Mucosa of stomach (tissue), 1 donor: ENCODE measurements at regions not wholly inside any gene's neighbourhood (a gene's known extent, or its start where the extent isn't known, plus 50 kb on each side); places are given as distances from the start of the nearest gene placed in this dataset.

Source experiments
- H3K27me3 ChIP-seq: one replicate; pipeline ENCODE4 v1.7.0; 2013; ENCODE audit warnings: mild to moderate bottlenecking, low read length; ENCODE audit not compliant: control insufficient read depth, insufficient read depth
- H3K36me3 ChIP-seq: one replicate; pipeline ENCODE4 v1.7.0; 2013; ENCODE audit warnings: low read length; ENCODE audit not compliant: control insufficient read depth, insufficient read depth
- H3K4me1 ChIP-seq: one replicate; pipeline ENCODE4 v1.7.0; 2013; ENCODE audit warnings: mild to moderate bottlenecking, low read length; ENCODE audit not compliant: control insufficient read depth, insufficient read depth
- H3K4me3 ChIP-seq: one replicate; pipeline ENCODE4 v1.7.0; 2013; ENCODE audit warnings: low read length
- H3K9ac ChIP-seq: one replicate; pipeline ENCODE4 v1.7.0; 2013; ENCODE audit warnings: mild to moderate bottlenecking, low read length, moderate library complexity
- H3K9me3 ChIP-seq: one replicate; pipeline ENCODE4 v1.7.0; 2013; ENCODE audit warnings: mild to moderate bottlenecking, low read length, moderate library complexity; ENCODE audit not compliant: control insufficient read depth
- donor health status: Pancreatic carcinoma.

DNA sequence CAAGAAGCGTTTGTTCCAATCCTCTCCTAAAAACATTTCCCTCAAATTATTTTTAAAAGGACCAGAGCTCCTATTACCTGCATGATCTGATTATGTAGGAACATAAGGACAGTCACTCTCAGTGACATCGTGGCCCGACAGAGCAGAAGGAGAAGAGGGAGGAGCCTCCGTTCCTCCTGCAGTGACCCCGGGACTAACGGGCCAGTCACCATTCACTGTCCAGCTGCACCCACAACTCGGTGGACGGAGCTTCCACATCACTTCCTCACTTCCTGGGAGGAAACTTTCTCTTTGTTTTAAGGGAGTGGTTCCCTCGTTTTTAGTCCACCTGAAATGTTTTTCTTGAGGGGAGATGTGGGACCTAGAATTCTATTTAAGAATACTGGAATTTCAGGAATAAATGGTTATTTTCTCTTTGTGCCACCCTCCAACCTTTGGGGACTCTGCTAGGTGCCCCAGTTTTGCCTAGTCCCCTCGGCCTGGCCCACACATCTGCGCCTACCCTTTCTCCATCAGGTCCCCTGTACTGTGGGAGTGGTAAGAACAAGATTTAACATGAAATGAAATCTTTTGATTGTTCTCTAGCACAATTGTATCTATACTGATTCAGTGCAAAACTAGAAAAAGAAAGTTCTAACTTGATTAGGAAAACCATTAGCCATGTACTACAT lies 173.5 kb upstream of the RNF32 start:
- no peaks in the 10 kb centered on the region for H3K36me3 ChIP-seq

DNA sequence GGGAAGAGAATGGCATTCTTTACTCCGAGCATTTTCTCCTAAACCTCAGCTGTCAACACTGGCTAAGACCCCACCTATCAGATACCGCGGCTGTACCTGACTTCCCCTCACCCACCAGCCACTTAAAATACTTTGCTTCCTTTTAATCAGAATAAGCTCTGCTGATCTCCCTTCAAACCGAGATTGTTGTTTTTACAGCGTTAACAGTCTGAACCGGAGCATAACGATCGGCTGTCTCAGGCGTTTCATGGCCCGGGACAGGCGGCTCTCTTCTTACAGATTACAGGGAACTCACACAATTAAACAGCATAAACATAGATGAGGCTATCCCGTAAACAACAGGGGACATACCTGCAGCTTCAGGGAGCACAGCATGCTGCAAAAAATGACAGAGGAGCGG lies 174.3 kb upstream of the RNF32 start:
- Histone ChIP-seq H3K36me3 (no peaks in the 10 kb centered on the region), H3K4me3 (no peak overlapping the region), H3K9me3 (no peaks in the 10 kb centered on the region), H3K27me3 (no peaks in the 10 kb centered on the region), H3K9ac (no peak overlapping the region), H3K4me1 (peaks cover 13% of the 10 kb centered on the region)

More for the DNA sequence above, 173.5 kb upstream of the RNF32 start:
- Histone ChIP-seq H3K9ac (no peak overlapping the region), H3K4me1 (peaks cover 5% of the 10 kb centered on the region), H3K4me3 (no peak overlapping the region), H3K9me3 (no peaks in the 10 kb centered on the region), H3K27me3 (no peaks in the 10 kb centered on the region)

DNA sequence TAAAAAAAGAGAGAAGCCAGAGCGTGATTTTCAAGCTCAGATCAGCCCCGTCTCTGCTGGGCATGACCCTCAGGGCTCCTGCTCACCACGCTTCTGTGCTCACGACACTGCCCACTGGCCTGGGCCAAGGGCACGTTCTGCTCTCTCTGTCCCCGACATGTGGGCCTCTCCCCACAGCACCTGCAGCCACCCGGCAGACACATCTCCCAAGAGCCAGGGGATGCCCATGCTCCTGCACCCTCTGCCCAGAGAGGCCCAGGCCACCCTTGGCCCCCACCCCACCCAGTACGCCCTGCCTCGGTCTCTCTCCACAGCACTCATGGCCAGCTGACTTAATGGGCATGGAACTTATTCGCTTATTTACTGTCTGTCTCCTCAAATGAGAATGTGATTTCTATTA lies 175.4 kb upstream of the RNF32 start:
- peaks cover 23% of the 10 kb centered on the region for H3K4me1 ChIP-seq
- H3K9ac ChIP-seq, result no peak overlapping the region
- H3K4me3 ChIP-seq, result no peak overlapping the region

DNA sequence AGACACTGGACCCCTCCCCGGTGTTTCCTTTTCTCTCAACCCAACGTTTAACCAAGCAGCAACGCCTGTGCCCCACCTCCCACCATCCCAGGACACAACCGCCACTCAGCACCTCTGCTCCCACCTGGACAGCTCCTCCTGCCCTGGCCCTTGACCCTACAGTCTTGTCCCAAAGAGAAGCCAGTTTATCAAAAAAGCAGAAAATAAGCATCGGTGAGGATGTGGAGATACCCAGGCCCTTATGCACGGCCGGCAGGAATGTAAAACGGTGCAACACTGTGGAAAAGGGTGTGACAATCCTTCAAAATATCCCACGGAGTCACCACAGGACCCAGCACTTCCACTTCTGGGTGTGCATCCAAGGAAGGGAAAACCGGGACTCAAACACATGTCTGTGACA lies 176.2 kb upstream of the RNF32 start:
- peaks cover 23% of the 10 kb centered on the region for H3K4me1 ChIP-seq
- no peaks in the 10 kb centered on the region for H3K9me3 ChIP-seq
- H3K36me3 ChIP-seq, result no peaks in the 10 kb centered on the region
- no peak overlapping the region for H3K4me3 ChIP-seq
- H3K27me3 ChIP-seq, result no peaks in the 10 kb centered on the region
- H3K9ac ChIP-seq, result no peak overlapping the region

More for the DNA sequence above, 175.4 kb upstream of the RNF32 start:
- Histone ChIP-seq H3K36me3 (no peaks in the 10 kb centered on the region), H3K9me3 (no peaks in the 10 kb centered on the region), H3K27me3 (no peaks in the 10 kb centered on the region)

DNA sequence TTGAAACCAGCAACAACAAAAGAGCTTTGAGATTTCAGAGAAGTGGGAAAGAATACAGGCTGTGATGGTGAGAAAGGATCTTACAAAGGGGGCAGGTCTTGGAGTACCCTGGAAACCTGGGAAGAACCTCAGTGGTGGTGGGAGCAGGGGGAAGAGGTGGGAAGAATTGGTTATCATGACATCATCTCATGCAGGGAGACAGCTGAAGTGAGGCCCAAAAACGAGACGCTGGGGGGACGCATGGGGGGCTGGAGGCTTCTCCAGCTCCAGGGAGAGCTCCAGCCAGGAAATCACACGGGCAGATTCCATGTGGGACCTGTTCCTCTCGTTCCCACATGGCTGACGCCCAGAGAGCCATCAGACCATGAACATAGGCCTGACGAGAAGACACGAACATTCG lies 177.3 kb upstream of the RNF32 start:
- Histone ChIP-seq H3K27me3 (no peaks in the 10 kb centered on the region), H3K4me3 (no peak overlapping the region), H3K9me3 (no peaks in the 10 kb centered on the region), H3K4me1 (peaks cover 23% of the 10 kb centered on the region), H3K36me3 (no peaks in the 10 kb centered on the region), H3K9ac (no peak overlapping the region)

DNA sequence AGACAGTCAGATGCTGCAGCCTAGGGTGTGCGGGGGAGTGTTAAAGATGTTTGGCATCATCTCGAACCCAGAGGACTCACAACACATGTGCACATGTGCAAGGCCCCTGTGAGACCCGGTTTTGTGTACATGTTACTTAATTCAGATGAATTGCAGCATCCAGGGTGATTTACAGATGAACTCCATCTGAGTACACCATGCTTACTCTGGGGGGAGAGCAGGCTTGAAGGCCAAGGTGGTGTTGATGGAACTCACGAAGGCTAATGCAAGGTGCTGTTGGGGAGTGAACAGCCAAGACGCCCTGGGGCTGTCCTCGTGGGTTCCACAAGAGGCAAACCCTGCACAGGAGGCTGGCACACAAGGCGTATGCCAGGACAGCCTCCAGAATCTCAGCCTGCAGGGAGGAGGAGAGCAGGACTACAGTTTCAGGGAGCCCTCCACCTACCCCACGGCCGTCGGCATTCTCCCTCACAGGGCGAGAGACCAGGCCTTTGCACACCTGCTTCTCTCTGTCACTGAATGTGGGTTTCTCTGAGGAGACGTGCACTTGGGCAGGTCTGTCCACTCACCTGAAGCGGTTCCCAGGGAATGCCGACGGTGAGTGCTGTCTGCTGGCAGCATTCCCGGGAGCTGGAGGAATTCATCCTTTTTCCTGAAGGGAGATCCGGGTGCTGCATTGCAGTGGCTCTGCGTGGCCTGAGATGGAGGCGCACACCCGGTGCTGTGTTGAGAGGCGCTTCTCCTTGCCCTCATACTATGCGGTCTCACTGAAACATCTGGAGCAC lies 178.5 kb upstream of the RNF32 start:
- no peaks in the 10 kb centered on the region for H3K27me3 ChIP-seq
- no peak overlapping the region for H3K4me3 ChIP-seq
- peaks cover 23% of the 10 kb centered on the region for H3K4me1 ChIP-seq
- no peaks in the 10 kb centered on the region for H3K36me3 ChIP-seq
- H3K9me3 ChIP-seq, result no peaks in the 10 kb centered on the region
- H3K9ac ChIP-seq, result no peak overlapping the region

DNA sequence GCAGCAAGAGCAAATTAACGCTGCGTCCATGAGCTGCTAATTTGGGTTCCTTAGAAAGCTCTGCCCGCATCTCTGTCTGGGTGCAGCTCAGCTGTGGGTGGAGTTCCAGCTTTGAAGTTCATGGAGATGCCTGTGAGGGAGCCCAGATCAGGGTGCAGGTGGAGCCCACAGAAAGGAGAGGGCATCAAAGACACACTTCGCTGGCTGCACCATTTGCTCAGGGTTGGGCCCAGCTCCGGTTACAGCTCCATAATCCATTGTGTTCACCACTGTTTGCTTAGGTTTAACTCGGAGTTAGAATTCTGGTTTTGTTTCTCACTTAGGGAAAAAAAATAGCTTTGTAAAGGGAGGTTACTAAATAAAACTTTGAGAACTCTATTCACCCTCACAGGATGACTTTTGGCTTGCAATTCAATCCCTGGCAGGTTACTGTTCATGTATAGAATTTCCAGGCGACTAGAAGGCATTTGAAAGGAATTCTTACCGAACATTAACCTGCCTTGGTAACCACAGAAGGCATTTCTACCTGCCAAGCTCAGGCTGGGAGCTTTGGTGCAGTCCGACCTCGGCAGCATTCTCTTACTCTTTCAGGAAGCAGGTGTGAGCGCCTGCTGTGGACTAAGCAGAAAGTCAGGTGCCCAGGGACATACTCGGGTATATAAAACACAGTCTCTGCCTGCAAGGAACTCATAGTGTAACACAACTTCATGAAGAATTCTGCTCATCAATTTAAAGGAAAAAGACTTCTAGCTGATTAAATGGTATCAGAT lies 179.5 kb upstream of the RNF32 start:
- H3K36me3 ChIP-seq, result no peaks in the 10 kb centered on the region
- no peaks in the 10 kb centered on the region for H3K27me3 ChIP-seq
- H3K4me1 ChIP-seq, result peaks cover 23% of the 10 kb centered on the region
- no peak overlapping the region for H3K4me3 ChIP-seq
- H3K9me3 ChIP-seq, result no peaks in the 10 kb centered on the region
- H3K9ac ChIP-seq, result peak overlapping the region; percentile 11

DNA sequence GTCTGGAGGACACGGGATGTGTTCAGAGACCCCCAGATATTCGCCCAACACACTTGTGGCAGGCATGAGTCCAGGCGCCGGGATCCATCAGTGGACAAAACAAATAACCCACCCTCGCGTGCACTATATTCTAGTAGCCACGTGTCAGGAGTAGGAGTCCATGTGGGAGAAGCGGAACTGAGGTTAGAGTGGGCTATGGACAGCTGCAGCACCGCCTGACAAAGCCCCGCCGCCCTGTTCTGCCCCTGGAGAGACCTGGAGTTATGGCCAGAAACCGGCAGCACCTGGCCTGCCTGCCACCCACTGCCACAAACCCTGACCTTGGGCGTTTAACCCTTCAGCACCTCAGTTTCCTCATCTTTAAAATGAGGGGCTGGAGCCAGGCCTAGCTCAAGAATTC lies 181.0 kb upstream of the RNF32 start:
- no peaks in the 10 kb centered on the region for H3K36me3 ChIP-seq
- peaks cover 23% of the 10 kb centered on the region for H3K4me1 ChIP-seq
- no peak overlapping the region for H3K9ac ChIP-seq
- H3K4me3 ChIP-seq, result no peak overlapping the region
- H3K9me3 ChIP-seq, result no peaks in the 10 kb centered on the region
- no peaks in the 10 kb centered on the region for H3K27me3 ChIP-seq

DNA sequence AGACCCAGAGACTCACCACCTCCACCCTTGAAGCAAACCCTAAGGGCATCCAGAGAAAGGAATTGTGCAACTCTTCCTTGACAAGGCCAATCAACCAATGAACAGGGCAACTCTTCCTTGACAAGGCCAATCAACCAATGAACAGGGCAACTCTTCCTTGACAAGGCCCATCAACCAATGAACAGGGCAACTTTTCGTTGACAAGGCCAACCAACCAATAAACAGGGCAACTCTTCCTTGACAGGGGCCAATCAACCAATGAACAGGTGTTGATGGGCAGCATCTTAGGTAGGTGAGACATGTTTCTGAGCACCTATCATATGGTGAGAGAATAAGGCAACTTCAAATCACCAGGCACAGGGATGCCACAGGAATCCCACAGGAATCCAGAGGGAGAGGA lies 181.5 kb upstream of the RNF32 start:
- peaks cover 23% of the 10 kb centered on the region for H3K4me1 ChIP-seq
- H3K9me3 ChIP-seq, result no peaks in the 10 kb centered on the region
- no peaks in the 10 kb centered on the region for H3K36me3 ChIP-seq
- no peak overlapping the region for H3K4me3 ChIP-seq
- no peaks in the 10 kb centered on the region for H3K27me3 ChIP-seq
- no peak overlapping the region for H3K9ac ChIP-seq

DNA sequence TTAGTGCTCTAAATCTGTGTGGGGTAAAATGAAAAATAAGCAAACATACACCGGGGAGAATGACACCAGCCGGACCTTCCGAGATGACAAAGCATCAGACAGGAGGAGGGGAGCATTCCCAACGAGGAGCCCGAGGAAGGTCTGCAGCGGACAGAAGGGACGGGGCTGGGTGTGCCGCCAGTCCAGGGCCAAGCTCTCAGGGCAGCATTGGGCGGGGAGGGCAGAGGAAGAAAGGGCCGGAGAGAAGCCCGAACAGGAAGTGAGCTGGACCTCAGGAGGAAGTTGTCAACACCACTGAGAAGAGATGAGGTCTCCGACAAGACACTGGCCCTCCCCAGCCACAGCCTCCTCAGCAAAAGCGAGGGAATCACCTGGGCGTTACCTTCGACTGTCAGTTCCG lies 182.6 kb upstream of the RNF32 start:
- no peaks in the 10 kb centered on the region for H3K27me3 ChIP-seq
- H3K9ac ChIP-seq, result no peak overlapping the region
- no peak overlapping the region for H3K4me3 ChIP-seq
- no peaks in the 10 kb centered on the region for H3K9me3 ChIP-seq
- H3K36me3 ChIP-seq, result no peaks in the 10 kb centered on the region
- H3K4me1 ChIP-seq, result peaks cover 23% of the 10 kb centered on the region

DNA sequence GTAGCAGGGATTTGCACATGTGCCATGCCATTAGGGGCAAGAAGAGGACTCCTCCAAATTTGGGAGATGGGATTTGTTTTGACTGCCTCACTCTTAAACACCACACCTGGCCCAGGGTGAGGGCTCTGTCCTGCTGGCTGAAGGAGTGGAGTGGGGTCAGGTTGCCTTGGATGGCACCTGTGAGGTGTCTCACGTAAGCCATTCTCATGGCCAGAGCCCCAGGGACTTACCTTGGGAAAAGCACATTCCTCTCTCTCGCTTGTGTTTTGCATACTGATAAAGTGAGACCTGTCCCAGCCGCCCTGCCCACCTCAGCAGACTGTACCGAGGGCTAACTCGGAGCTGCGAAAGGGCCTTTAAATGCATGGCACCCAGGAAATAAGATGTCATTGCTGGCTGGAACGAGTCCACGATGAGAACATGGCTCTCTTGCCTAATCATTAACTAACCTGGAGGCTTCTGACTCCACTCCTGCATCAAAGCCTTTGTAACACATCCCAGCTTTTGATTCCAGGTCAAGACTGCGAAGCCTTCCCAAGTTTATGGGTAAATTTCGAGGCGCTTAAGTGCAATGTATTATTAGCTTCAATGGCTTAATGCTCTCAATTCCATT lies 184.0 kb upstream of the RNF32 start:
- H3K9me3 ChIP-seq, result no peaks in the 10 kb centered on the region
- H3K4me3 ChIP-seq, result no peak overlapping the region
- H3K4me1 ChIP-seq, result peaks cover 13% of the 10 kb centered on the region
- no peak overlapping the region for H3K9ac ChIP-seq
- H3K36me3 ChIP-seq, result no peaks in the 10 kb centered on the region
- no peaks in the 10 kb centered on the region for H3K27me3 ChIP-seq

DNA sequence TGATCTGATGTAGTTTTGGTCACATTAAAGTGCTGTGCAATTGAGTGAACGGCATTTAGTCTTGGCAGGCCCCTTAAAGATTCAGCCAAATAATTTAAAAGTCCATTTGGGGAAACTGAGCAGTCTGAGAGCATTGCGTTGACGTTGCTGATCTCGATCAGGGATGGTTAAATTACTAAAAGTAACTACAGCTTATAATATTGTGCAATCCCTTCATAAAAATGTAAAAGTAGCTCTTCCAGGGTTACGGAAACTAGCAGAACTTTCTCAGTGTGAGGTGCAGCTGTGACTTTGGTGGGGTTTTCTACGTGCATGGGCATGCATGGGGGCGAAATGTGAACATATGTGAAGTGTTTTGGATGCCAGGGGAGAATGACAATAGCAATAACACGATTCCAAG lies 184.5 kb upstream of the RNF32 start:
- no peaks in the 10 kb centered on the region for H3K27me3 ChIP-seq
- H3K4me1 ChIP-seq, result peaks cover 7% of the 10 kb centered on the region
- H3K4me3 ChIP-seq, result no peak overlapping the region

More for the DNA sequence above, 184.5 kb upstream of the RNF32 start:
- no peaks in the 10 kb centered on the region for H3K36me3 ChIP-seq
- no peak overlapping the region for H3K9ac ChIP-seq
- no peaks in the 10 kb centered on the region for H3K9me3 ChIP-seq
